Heart left ventricle (tissue), 16 donors: ENCODE measurements at regions not wholly inside any gene's neighbourhood (a gene's known extent, or its start where the extent isn't known, plus 50 kb on each side); places are given as distances from the start of the nearest gene placed in this dataset.

Source experiments
- ATAC-seq, 4 donors: fragments of 200-7000 bp; cut with Tn5 transposase; one replicate each; pipeline ENCODE4 v1.9.1; 2020 to 2022; ENCODE audit warnings: moderate library complexity in 4 of 4, mild to moderate bottlenecking in 3 of 4, moderate number of reproducible peaks in 1 of 4
- DNase-seq, 5 donors: peaks; one replicate each; pipeline ENCODE4 v3.0.0-alpha.2; 2020
- H3K27ac ChIP-seq, 12 donors: fragments of 200-600 bp; sonication (generic) in 4 of 12; one replicate each; pipeline versions ENCODE4 v1.5.0 to v1.8.0; 2016 to 2022; ENCODE audit warnings: mild to moderate bottlenecking in 2 of 12
- H3K27me3 ChIP-seq, 9 donors: fragments of 200-600 bp; sonication (generic) in 2 of 9; one replicate each; pipeline versions ENCODE4 v1.5.1 to v1.8.0; 2016 to 2022; ENCODE audit warnings: mild to moderate bottlenecking in 3 of 9
- H3K36me3 ChIP-seq, 9 donors: fragments of 200-600 bp; sonication (generic) in 2 of 9; one replicate each; pipeline versions ENCODE4 v1.5.0 to v1.8.0; 2018 to 2022; ENCODE audit warnings: mild to moderate bottlenecking in 2 of 9
- H3K4me1 ChIP-seq, 12 donors: fragments of 200-600 bp; sonication (generic) in 4 of 12; one replicate each; pipeline versions ENCODE4 v1.5.0 to v1.8.0; 2016 to 2022; ENCODE audit warnings: mild to moderate bottlenecking in 3 of 12
- H3K4me3 ChIP-seq, 12 donors: fragments of 200-600 bp; sonication (generic) in 4 of 12; one replicate each; pipeline versions ENCODE4 v1.5.0 to v1.8.0; 2017 to 2022; ENCODE audit warnings: mild to moderate bottlenecking in 9 of 12, moderate library complexity in 4 of 12
- H3K9me3 ChIP-seq, 12 donors: fragments of 200-600 bp; sonication (generic) in 4 of 12; one replicate each; pipeline versions ENCODE4 v1.5.0 to v1.8.0; 2016 to 2022; ENCODE audit warnings: mild to moderate bottlenecking in 1 of 12
- POLR2A ChIP-seq, 2 donors: fragments of 450-650 bp; IDR thresholded peaks; one replicate each; pipeline ENCODE4 v1.6.1; 2017; ENCODE audit warnings: antibody characterized with exemption in 2 of 2, mild to moderate bottlenecking in 2 of 2, moderate library complexity in 2 of 2
- WGBS, 4 donors: extraction: QIAGEN DNeasy Blood & Tissue Kit in 2 of 4; methylation state at CpG; one replicate each; pipeline versions ENCODE4 v1.1.5 to v1.1.7; 2013 to 2018; 5-methylcytosine and 5-hydroxymethylcytosine counted together
- intact Hi-C, 10 donors: fragments of 100-400 bp; cut with DNase I; formaldehyde crosslinking; loops; one replicate each; pipeline versions ENCODE4 v1.11.1 to v1.14.2; 2022
- TF ChIP-seq, protein P1 (sequence below), 12 donors: fragments of 200-600 bp; sonication (generic) in 4 of 12; IDR thresholded peaks; one replicate each; pipeline versions ENCODE4 v1.5.0 to v1.8.0; 2018 to 2022; ENCODE audit warnings: antibody characterized with exemption in 12 of 12, mild to moderate bottlenecking in 5 of 12
- donor health status: ischemic (EF 13 %, LVEDD 7.1; RV severe dilation, severe dysfunction).
- donor health status: healthy with polysubstance abuse.
- donor health status: DM: no; HTN: yes; CAD: no.
- donor health status: DM: no; HTN: no; CAD: no.
- donor health status: ischemic (EF 25% LVEDD 6.9; RV normal size, moderate dysfunction).
- donor health status: ischemic (EF 25% LVEDD 5.7; RV mildly dilated, moderate dysfunction).
- donor health status: healthy.
- donor health status: DM: yes; HTN: yes; CAD: no.
- donor health status: ischemic (EF 35%, LVEDD 5.7; RV mildly dilated, moderate dysfunction).
- donor health status: nonischemic (EF 11% LVEDD 7.7; RV severe dilation, severe dysfunction).
- donor health status: DM: yes; HTN: yes; CAD: no.
- donor health status: PGD.
- donor health status: ischemic (EF 29% LVEDD 5.4; RV normal size, mild dysfunction).
- donor health status: nonischemic (EF 23%, LVEDD 6.1; RV moderate dilation, normal function).

DNA sequence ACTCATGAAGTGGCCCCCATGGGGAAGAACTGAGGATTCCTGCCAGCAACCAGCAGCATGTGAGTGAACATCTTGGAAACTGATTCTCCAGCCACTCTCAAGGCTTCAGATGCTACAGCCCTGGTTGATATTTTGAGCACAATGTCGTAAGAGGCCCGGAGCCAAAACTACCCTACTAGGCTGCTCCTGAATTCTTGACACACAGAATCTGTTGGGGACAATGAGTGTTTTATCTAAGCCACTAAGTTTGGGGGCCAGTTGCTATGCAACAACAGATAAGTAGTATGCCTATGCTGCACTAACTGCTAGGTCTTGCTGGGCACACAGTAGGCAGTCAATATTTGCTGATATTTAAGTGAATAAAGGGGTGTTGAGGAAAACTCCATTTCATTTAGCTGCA is 89.9 kb upstream of the CHL1 start:
- Histone ChIP-seq H3K27ac (no peak overlapping the region), H3K9me3 (no peaks in the 10 kb centered on the region), H3K4me3 (no peak overlapping the region), H3K4me1 (no peaks in the 10 kb centered on the region), H3K36me3 (no peaks in the 10 kb centered on the region), H3K27me3 (no peaks in the 10 kb centered on the region)
- DNase-seq, result peak in 2 of 5 donors; percentile 29 to 33
- peak; percentile 39 to 96 (median 74) for ATAC-seq
- 50 to 65% (median 62%) methylated on average over 2 of the region's 2 CpGs for WGBS, 4 donors
- intact Hi-C loops, result no loop called here
- TF ChIP-seq, protein P1, sequence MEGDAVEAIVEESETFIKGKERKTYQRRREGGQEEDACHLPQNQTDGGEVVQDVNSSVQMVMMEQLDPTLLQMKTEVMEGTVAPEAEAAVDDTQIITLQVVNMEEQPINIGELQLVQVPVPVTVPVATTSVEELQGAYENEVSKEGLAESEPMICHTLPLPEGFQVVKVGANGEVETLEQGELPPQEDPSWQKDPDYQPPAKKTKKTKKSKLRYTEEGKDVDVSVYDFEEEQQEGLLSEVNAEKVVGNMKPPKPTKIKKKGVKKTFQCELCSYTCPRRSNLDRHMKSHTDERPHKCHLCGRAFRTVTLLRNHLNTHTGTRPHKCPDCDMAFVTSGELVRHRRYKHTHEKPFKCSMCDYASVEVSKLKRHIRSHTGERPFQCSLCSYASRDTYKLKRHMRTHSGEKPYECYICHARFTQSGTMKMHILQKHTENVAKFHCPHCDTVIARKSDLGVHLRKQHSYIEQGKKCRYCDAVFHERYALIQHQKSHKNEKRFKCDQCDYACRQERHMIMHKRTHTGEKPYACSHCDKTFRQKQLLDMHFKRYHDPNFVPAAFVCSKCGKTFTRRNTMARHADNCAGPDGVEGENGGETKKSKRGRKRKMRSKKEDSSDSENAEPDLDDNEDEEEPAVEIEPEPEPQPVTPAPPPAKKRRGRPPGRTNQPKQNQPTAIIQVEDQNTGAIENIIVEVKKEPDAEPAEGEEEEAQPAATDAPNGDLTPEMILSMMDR (IDR thresholded peaks at IDR 0.05), result no peak
- TF ChIP-seq POLR2A (IDR thresholded peaks at IDR 0.05), result no peak

DNA sequence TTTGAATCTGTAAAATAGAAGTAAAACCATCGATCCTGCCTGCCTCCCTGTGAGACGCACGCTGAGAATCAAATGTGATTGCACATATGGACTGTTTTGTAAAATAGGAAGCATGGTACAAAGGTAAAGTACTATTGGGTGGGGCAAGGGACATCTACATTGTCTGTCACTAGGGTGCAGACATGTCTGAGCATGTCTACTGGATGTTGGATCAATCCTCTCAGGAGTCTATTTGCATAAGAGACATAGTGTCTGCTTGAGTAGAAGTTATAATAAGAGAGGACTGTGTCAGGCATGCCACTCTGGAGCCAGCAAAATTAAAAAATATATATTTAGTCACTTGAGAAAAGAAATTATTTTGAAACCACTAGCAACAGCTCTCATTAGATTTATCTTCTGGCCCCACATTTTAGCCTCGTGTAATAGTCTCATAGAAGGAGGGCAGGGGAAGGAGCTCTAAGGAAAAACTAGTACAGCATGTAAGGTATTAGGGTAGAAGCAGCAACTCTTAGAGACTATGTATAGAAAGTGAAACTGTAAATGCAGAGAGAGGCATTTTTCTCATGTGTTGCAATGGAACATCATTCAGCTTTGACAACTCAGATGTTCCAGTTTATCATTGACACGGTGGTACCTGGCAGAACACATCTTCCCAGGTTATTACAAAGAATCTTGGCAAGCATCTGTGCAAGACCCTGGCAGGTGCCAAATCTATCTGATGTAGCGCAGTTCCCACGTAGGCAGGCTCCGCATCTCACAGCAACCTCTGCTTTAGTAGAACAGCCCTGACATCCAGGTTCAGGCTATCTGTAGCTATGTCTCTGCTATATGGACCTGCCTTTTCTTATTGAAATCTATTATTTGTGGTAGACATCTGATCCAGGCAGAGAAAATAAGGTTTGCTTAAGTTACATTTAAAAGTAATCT is 85.2 kb upstream of the CHL1 start:
- no peaks in the 10 kb centered on the region for H3K4me1 ChIP-seq
- H3K9me3 ChIP-seq, result no peaks in the 10 kb centered on the region
- WGBS, 4 donors, result 79 to 85% (median 81%) methylated on average over 8 of the region's 8 CpGs
- H3K27ac ChIP-seq, result no peak overlapping the region
- H3K4me3 ChIP-seq, result no peak overlapping the region
- intact Hi-C loops, result no loop called here
- H3K36me3 ChIP-seq, result no peaks in the 10 kb centered on the region
- no peaks in the 10 kb centered on the region for H3K27me3 ChIP-seq
- no peak for DNase-seq
- no peak for ATAC-seq
- TF ChIP-seq POLR2A (IDR thresholded peaks at IDR 0.05), result no peak
- TF ChIP-seq, protein P1 (IDR thresholded peaks at IDR 0.05), result no peak

DNA sequence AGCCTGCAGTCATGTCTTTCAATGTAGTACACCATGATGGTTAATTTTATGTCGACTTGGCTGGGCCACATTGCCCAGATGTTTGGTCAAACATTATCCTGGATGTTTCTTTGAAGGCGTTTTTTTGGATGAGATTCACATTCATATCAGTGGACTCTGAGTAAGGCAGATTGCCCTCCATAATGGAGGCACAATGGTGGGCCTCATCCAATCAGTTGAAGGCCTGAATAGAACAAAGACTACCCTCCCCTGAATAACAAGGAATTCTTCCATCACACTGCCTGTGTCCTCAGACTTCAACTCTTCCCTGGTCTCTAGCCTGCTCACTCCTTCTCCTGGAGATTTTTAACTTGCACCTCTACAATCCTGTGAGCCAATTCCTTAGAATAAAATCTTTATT is 83.8 kb upstream of the CHL1 start:
- WGBS, 4 donors, result 43 to 63% (median 51%) methylated on average over 2 of the region's 2 CpGs
- intact Hi-C loops, result no loop called here
- TF ChIP-seq, protein P1 (IDR thresholded peaks at IDR 0.05), result no peak
- TF ChIP-seq POLR2A (IDR thresholded peaks at IDR 0.05), result no peak
- Histone ChIP-seq H3K27ac (no peak overlapping the region), H3K36me3 (no peaks in the 10 kb centered on the region), H3K4me3 (no peak overlapping the region), H3K9me3 (no peaks in the 10 kb centered on the region), H3K27me3 (no peaks in the 10 kb centered on the region), H3K4me1 (no peaks in the 10 kb centered on the region)
- DNase-seq (no peak), ATAC-seq (no peak)

DNA sequence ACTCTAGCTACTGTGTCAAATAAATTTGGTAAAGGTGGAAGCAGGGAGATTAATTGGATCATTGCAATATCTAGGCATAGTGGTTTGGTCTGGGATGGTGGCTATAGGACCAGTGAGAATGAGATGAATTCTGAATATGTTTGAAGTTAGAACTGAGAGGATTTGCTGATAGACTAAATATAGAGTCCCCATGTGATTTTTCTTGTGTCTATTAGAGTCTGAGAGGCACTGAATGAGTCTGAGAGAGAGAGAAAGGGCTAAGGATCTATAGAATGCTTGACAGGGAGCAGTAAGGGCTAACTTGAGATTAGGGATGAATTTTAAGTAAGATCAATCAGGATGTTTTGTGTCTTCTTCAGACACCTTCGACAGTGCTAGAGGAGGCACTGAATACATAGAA is 77.9 kb upstream of the CHL1 start:
- whole genome bisulfite sequencing, 4 donors, result 43 to 66% (median 51%) methylated on average over 1 of the region's 1 CpG
- Histone ChIP-seq H3K4me3 (no peak overlapping the region), H3K4me1 (no peaks in the 10 kb centered on the region), H3K27ac (no peak overlapping the region), H3K27me3 (no peaks in the 10 kb centered on the region), H3K36me3 (no peaks in the 10 kb centered on the region), H3K9me3 (no peaks in the 10 kb centered on the region)
- no peak for TF ChIP-seq POLR2A (IDR thresholded peaks at IDR 0.05)
- TF ChIP-seq, protein P1 (IDR thresholded peaks at IDR 0.05), result no peak
- no peak for DNase-seq
- intact Hi-C loops, result no loop called here
- ATAC-seq, result no peak
